Neural progenitor cell (in vitro differentiated cells): ENCODE measurements at regions not wholly inside any gene's neighbourhood (a gene's known extent, or its start where the extent isn't known, plus 50 kb on each side); places are given as distances from the start of the nearest gene placed in this dataset.

Experiments used
- DNase-seq: peaks from one replicate; pipeline ENCODE4 v3.0.0-alpha.2; 2016; ENCODE audit warnings: low spot score
- H2AFZ ChIP-seq: fragments of 200-600 bp; sonication (generic); replicated peaks from 2 replicates; pipeline ENCODE4 v1.6.1; 2016; ENCODE audit warnings: antibody characterized with exemption
- H3F3A ChIP-seq: fragments of 200-600 bp; sonication (generic); 2 replicates; pipeline ENCODE4 v1.6.1; 2016; ENCODE audit warnings: antibody characterized with exemption, low read depth
- H3K27ac ChIP-seq: fragments of 200-600 bp; sonication (generic); 2 replicates; pipeline ENCODE4 v1.5.1; 2016; ENCODE audit warnings: mild to moderate bottlenecking
- H3K27me3 ChIP-seq: fragments of 200-600 bp; sonication (generic); 2 replicates; pipeline ENCODE4 v1.6.1; 2016; ENCODE audit warnings: mild to moderate bottlenecking, moderate library complexity
- H3K36me3 ChIP-seq: fragments of 200-600 bp; sonication (generic); 2 replicates; pipeline ENCODE4 v1.5.1; 2016
- H3K4me1 ChIP-seq: fragments of 200-600 bp; sonication (generic); 2 replicates; pipeline ENCODE4 v1.6.1; 2016; ENCODE audit warnings: mixed run types
- H3K4me2 ChIP-seq: fragments of 200-600 bp; sonication (generic); 2 replicates; pipeline ENCODE4 v1.6.1; 2016
- H3K4me3 ChIP-seq: fragments of 200-600 bp; sonication (generic); 2 replicates; pipeline ENCODE4 v1.5.1; 2016
- H3K79me2 ChIP-seq: fragments of 200-600 bp; sonication (generic); 2 replicates; pipeline ENCODE4 v1.6.1; 2016; ENCODE audit warnings: low read depth
- H3K9ac ChIP-seq: fragments of 200-600 bp; sonication (generic); 2 replicates; pipeline ENCODE4 v1.6.1; 2016
- H3K9me3 ChIP-seq: fragments of 200-600 bp; sonication (generic); 2 replicates; pipeline ENCODE4 v1.5.1; 2016; ENCODE audit warnings: low read depth
- H4K20me1 ChIP-seq: fragments of 200-600 bp; sonication (generic); 2 replicates; pipeline ENCODE4 v1.6.1; 2016; ENCODE audit warnings: low read depth
- H3K27ac Mint-ChIP-seq: 3 replicates; pipeline ENCODE4 v1.8.0; 2021; ENCODE audit warnings: mixed read lengths
- H3K27me3 Mint-ChIP-seq: 2 replicates; pipeline ENCODE4 v1.8.0; 2022; ENCODE audit warnings: low read depth, mild to moderate bottlenecking, inconsistent platforms, moderate library complexity, mixed read lengths; ENCODE audit not compliant: insufficient read depth
- H3K36me3 Mint-ChIP-seq: 3 replicates; pipeline ENCODE4 v1.8.0; 2021; ENCODE audit warnings: mixed read lengths
- H3K4me1 Mint-ChIP-seq: 3 replicates; pipeline ENCODE4 v1.8.0; 2021; ENCODE audit warnings: mixed read lengths
- H3K4me3 Mint-ChIP-seq: 3 replicates; pipeline ENCODE4 v1.8.0; 2021; ENCODE audit warnings: mild to moderate bottlenecking, moderate library complexity, mixed read lengths
- H3K9me3 Mint-ChIP-seq: 3 replicates; pipeline ENCODE4 v1.8.0; 2020; ENCODE audit warnings: mixed read lengths
- CTCF ChIP-seq: fragments of 200-600 bp; sonication (generic); IDR thresholded peaks from 2 replicates; pipeline ENCODE4 v1.5.1; 2017; ENCODE audit warnings: antibody characterized with exemption, mild to moderate bottlenecking
- EZH2 ChIP-seq: fragments of 200-600 bp; sonication (generic); IDR thresholded peaks from 2 replicates; pipeline ENCODE4 v1.6.1; 2017; ENCODE audit warnings: antibody characterized with exemption, mild to moderate bottlenecking, moderate library complexity
- EZH2phosphoT487 ChIP-seq: fragments of 200-600 bp; sonication (generic); IDR thresholded peaks from 2 replicates; pipeline ENCODE4 v1.6.1; 2017; ENCODE audit warnings: antibody characterized with exemption

GRCh38 chr16:73697336-73697735 lies 599.3 kb upstream of the PSMD7 start:
- H3K9me3 ChIP-seq, result no peaks in the 10 kb centered on the region
- H3K36me3 Mint-ChIP-seq, result no peaks in the 10 kb centered on the region
- no peaks in the 10 kb centered on the region for H3K4me1 ChIP-seq
- no peak overlapping the region for H3K4me2 ChIP-seq
- no peaks in the 10 kb centered on the region for H3K79me2 ChIP-seq
- H3K4me3 ChIP-seq, result no peak overlapping the region
- H3K4me3 Mint-ChIP-seq, result no peak overlapping the region
- no peaks in the 10 kb centered on the region for H3F3A ChIP-seq
- no peak overlapping the region for H3K27ac ChIP-seq
- no peak for DNase-seq
- H4K20me1 ChIP-seq, result no peaks in the 10 kb centered on the region
- H2AFZ ChIP-seq, result no peak overlapping the region
- H3K36me3 ChIP-seq, result no peaks in the 10 kb centered on the region
- no peaks in the 10 kb centered on the region for H3K27me3 Mint-ChIP-seq
- H3K27ac Mint-ChIP-seq, result no peak overlapping the region
- H3K27me3 ChIP-seq, result no peaks in the 10 kb centered on the region
- no peak overlapping the region for H3K9ac ChIP-seq
- no peaks in the 10 kb centered on the region for H3K9me3 Mint-ChIP-seq
- H3K4me1 Mint-ChIP-seq, result no peaks in the 10 kb centered on the region
- TF ChIP-seq CTCF (no peak), EZH2 (no peak), EZH2phosphoT487 (no peak)

GRCh38 chr16:73692861-73693260 lies 603.8 kb upstream of the PSMD7 start:
- Mint-ChIP-seq H3K4me1 (no peaks in the 10 kb centered on the region), H3K27me3 (peaks cover 2% of the 10 kb centered on the region), H3K4me3 (no peak overlapping the region), H3K36me3 (no peaks in the 10 kb centered on the region), H3K9me3 (peaks cover 10% of the 10 kb centered on the region), H3K27ac (no peak overlapping the region)
- Histone ChIP-seq H3K4me2 (no peak overlapping the region), H3K4me1 (peaks cover 4% of the 10 kb centered on the region), H3K9ac (no peak overlapping the region), H2AFZ (no peak overlapping the region), H3K27me3 (no peaks in the 10 kb centered on the region), H3K79me2 (no peaks in the 10 kb centered on the region), H3K36me3 (no peaks in the 10 kb centered on the region), H3K27ac (no peak overlapping the region), H3K4me3 (no peak overlapping the region), H3F3A (no peaks in the 10 kb centered on the region), H3K9me3 (no peaks in the 10 kb centered on the region), H4K20me1 (no peaks in the 10 kb centered on the region)
- TF ChIP-seq EZH2 (no peak), EZH2phosphoT487 (no peak), CTCF (no peak)
- no peak for DNase-seq

- no peaks in the 10 kb centered on the region for H3K9me3 ChIP-seq
Measured at GRCh38 chr16:73683804-73684203, 612.8 kb upstream of the PSMD7 start.

More at GRCh38 chr16:73683804-73684203, 612.8 kb upstream of the PSMD7 start:
- Histone ChIP-seq H3K9ac (no peak overlapping the region), H3F3A (no peaks in the 10 kb centered on the region), H3K27me3 (no peaks in the 10 kb centered on the region), H2AFZ (no peak overlapping the region), H3K79me2 (no peaks in the 10 kb centered on the region), H4K20me1 (no peaks in the 10 kb centered on the region), H3K4me3 (no peak overlapping the region), H3K36me3 (no peaks in the 10 kb centered on the region), H3K4me2 (no peak overlapping the region), H3K27ac (no peak overlapping the region), H3K4me1 (no peaks in the 10 kb centered on the region)
- Mint-ChIP-seq H3K9me3 (peaks cover 9% of the 10 kb centered on the region), H3K36me3 (no peaks in the 10 kb centered on the region), H3K27ac (no peak overlapping the region), H3K27me3 (peaks cover 2% of the 10 kb centered on the region), H3K4me3 (no peak overlapping the region), H3K4me1 (no peaks in the 10 kb centered on the region)
- TF ChIP-seq EZH2 (no peak), CTCF (no peak)
- no peak for DNase-seq
